Stimulated activated CD8-positive, alpha-beta memory T cell treated with anti-CD3 and anti-CD28 coated beads, Interleukin-15, amount 100 ng/mL, for 24 hours (primary cell): ENCODE measurements at regions not wholly inside any gene's neighbourhood (a gene's known extent, or its start where the extent isn't known, plus 50 kb on each side); places are given as distances from the start of the nearest gene placed in this dataset.

ENCODE experiments used
- DNase-seq: peaks from one replicate; pipeline ENCODE4 v3.0.0-alpha.2; 2020; ENCODE audit warnings: low read depth

DNA sequence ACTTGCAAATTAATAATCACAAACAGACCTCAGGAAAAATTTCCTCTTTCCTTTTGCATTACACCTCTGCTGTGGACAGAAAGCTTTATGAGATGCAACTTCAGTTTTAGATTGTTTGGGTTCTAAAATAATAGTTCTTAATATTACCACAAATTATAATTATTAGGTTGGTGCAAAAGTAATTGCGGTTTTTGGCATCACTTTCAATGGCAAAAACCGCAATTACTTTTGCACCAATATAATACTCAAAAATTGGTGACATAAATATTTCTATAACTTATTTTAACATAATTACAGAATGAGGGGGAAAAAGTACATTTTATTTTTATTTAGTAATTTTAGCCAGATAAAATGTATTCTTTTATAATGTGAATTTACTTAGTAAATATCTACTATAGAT, 804.4 kb upstream of the FAM98A start:
- DNase-seq = no peak

DNA sequence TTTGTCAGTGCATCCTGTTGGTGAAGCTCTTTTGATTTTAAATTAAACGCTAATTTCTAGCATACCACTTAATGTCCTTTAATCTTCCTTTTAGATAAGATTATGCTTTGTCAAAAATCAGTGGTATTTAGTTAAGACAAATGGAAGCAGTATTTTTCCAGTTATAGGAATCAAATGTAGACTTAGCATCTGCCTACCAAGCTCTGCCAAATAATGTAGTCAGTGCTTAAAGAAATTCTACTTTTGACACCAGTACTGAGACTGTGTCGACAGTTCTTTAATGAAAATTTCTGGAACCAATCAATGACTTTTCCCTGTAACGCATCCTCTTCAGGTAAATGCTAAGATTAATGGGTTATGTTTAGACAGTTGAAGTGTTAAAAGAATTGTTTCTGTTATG, 803.3 kb upstream of the FAM98A start:
- no peak for DNase-seq

DNA sequence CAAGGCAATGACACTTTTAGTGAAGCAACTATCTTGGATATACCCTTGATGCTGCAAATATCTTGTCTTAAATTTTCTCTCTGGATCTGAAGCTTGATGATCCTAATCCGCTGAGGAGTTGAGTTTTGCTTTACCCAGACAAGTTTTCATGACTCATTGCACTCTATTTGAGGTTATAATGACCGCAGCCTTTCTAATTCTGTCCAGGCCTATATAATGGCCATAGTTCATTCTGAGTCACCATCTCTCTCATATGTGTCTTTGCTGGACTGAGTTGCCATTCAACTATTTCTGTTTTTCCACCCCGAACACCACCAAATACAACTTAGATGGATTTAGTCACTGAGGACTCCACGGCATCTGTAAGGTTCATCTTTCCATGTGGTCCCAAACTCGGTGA, 802.1 kb upstream of the FAM98A start:
- no peak for DNase-seq

DNA sequence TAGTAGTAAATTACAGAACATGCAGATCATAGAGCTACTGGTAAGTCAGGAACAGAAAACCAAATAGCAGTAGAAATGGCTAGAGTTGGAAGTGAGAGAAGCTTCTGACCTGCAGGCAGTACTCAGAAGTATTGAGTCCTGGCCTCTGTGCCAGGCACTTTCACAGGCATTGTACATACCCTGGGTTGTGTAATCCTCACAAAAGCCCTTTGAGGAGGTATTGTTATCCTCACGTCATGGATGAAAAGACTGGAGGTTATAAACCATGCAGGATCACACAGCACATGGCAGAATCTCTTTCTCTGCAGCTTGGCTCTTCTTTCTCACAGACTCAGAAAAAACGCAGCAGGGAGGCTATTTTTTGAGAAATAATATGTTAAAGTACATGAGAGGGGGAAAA, 789.3 kb upstream of the FAM98A start:
- DNase-seq = no peak

DNA sequence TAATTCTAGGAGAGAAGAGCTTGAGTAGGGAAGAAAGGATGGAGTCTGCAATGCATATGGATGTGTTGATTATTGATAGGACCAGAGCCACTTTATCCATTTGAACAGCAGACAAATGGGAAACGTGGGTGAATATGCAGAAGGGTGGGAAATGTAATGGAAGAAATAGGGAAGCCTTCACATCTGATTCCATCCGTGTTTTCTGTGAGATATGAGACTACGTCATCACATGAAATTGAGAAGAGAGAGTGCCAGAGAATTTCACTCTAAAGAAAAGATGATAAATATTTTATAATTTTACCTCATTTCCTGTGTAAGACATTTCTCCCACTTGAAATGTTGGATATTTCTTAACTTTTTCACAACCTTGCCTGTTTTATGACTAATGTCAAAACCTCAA, 788.4 kb upstream of the FAM98A start:
- DNase-seq = no peak

DNA sequence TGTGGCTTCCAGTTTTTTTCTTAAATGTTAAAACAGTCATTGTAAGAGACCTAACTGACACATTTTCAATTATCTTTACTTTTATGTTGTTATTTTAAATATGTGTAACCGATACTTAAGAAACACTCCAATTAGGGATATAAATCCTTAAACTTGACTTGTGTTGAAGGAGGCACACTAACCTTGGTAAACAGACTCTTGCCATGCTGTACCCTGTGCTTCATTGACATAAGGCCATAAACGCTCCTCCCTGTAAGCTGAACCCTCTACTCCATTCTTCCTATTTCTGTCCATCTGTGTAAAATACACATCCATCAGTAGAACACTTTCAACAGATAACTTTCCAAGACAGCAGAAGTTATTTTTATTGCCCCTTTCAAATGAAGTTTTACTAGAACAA, 780.5 kb upstream of the FAM98A start:
- no peak for DNase-seq

DNA sequence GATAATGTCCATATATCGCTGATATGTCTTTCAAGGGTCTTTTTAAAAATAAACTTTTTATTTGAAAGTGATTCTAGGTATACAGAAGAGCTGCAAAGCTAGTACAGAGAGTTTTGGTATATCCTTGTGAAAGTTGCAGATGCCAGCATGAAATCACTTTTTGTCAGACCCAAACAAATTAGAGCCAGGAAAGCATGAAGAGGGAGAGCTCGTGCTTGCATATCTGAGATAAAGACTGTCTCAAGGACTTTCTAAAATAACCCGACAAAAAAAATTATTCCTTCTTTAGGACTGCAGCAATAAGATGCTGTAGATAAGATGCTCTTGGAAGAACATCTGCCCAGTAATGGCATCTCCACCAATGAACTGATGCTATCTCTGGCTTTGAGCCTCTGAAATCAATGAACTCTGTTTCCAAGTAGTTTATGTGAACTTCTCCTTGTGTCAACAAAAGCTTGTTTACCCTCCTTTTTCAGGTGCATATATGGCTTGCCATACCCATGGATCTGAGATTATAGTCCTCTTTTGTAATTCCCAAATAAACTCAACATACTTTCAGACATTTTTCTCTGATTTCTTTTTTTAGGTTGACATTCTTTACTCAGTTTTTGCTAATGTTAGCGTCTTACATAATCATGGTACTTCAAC, 774.6 kb upstream of the FAM98A start:
- no peak for DNase-seq

DNA sequence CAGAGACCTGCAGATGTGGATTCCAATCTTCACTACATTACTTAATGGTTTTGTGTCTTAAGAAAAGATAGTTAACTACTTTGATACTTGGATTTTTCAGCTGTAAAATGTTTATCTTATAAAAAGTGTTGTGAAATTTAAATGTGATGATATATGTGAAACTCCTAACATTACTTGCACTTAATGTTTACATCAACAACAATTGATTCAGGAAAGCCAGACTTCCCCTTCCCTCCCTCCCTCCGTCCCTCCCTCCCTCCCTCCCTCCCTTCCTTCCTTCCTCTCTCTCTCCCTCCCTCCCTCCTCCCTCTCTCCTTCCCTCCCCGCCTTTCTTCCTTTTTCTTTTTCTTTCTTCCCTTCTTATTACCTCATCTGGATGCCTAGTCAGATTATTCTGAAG, 773.9 kb upstream of the FAM98A start:
- no peak for DNase-seq

DNA sequence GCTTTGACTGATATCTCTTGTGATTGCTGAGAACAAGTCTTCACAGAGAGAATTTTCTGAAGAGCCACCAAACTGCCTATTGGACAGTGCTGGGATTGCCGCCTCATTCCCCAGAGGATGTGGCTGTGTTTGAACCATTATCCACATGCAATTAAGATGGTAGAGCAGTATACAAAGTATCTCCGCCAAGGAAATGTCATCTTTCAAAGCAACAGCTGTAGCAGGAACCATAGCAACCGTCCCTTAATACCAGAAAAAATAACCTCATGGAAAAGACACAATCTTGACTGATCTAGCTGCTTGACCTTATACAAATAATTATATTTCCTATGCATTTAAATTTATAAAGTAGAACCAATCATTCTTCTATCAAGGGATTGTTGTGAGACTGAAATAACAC, 772.6 kb upstream of the FAM98A start:
- no peak for DNase-seq

DNA sequence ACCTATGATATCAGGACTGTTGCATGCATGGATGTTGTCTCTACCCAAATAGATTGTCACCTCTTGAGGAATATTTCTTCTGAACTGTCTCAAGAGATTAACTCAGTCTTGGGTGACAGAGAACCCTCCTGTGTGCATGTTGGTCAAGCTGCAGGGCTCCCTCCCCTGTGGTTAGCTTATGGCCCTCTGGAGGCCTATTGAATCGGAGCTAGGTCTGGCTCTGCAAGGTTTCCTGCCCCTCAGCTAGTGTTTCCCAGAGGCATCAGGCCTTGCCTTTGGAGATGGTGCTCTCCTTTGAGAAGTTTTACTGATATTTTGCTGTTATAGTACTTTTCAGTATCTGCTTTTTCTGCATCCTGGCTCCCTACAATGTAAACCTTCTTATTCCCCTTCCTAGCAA, 769.2 kb upstream of the FAM98A start:
- DNase-seq = no peak

DNA sequence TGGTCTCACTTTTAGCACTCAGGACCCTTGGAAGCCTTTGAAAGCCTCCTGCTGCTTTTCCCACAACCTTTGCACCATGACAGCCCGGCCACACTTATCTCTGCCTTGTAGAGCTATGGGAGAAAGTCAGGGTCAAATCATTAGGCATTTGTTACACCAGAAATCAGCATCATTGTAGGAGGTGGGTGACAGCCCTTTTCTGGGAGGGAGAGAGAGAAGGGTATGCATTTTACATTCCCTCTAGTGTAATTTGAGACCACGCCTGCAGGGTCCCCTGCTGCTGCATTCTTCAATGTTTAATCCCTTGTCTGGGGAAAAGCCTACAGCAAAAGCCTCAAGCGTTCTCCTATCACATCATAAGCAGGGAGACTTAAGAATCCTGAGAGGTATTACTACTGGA, 766.8 kb upstream of the FAM98A start:
- no peak for DNase-seq

DNA sequence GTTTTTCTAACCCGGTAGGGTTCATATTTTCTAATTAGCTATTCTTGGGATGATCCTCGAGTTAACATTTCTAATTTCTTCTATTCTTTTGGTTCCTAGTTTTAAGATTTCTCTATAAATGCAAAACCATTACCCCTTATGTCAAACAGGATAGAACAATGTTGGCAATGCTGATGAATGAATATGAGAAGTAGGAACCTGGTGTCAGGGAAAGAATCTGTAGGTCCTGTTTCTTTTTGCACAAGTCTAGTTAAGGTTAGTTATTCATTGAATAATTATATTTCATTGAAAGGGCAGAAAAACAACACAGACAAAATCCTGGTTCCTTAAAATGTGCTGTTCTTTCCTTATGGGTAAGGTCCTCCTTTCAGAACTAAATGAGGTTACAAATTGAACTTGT, 766.4 kb upstream of the FAM98A start:
- no peak for DNase-seq

DNA sequence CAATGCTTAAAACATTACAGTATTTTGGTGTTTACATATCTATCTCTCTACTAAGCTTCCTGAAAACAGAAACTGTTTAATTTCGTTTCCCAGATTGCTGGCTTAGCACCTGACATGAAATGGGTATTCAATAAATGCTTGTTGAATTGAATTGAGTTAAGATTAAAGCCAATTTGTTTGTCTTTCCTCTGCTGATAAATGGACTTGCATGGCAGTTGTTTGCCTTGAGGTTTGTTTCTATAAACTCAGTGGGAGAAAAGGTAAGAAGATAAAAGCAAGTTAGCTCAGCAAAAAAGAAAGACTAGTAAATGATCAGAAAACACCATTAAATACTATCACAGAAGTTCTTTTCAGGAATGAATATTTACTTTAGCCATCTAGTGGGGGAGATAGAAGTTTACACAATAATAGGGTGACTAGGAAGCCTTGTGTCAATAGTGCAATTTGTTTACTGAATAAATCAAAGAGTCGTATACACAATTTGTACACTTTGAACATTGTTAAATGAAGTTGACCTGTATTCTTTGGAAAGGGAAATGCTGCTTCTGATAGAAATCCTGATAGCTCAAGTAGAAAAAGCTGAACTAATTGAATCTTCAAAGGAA, 754.5 kb upstream of the FAM98A start:
- DNase-seq = no peak

DNA sequence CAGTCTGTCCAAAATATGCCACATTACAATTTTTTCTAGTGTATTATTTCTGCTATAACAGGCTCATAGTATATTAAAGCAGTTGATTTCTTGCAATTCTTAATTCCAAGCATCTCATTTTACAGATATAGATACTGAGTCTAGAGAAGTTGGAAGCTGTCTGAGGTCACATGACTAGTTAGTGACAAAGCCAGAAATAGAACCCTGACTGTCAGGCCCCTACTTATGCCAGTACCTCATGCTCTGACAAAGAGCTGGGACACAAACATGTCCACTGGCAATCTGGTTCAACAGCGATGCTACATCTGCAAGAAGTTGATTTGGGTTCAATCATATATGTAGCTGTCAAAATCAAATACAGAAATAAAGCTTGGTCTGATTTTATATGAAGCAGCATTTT, 750.4 kb upstream of the FAM98A start:
- DNase-seq = no peak

DNA sequence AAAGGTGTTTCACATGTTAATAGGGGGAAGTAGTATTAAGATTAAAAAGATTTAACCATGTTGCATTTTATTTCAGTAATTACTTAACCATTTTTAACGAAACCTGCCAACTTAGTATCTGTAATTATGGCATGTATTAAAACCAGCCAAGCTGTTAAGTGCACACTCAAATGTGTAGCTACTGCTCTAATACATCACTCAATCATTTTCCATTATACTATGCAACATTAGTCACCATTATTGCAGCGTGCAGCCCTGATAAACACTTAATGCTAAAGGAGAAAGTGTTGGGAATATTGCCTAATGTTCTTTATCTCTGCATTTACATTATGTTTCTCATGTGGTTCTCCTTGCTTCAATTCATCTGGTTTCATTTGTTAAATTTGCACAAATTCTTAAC, 745.9 kb upstream of the FAM98A start:
- DNase-seq = no peak

DNA sequence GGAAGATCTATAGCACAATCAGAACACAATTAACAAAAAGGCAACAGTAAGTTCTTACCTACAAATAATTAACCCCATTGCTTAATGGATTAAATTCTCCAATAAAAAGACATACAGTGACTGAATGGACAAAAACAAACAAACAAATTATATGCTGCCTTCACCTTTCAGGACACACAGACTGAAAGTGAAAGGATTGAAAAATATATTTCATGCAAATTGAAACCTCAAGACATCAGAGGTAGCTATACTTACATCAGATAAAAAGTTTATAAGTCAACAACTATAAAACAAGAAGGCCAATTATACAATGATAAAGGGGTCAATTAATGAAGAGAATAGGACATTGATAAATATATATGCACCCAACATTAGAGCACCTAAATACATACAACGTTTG, 741.2 kb upstream of the FAM98A start:
- DNase-seq = no peak

DNA sequence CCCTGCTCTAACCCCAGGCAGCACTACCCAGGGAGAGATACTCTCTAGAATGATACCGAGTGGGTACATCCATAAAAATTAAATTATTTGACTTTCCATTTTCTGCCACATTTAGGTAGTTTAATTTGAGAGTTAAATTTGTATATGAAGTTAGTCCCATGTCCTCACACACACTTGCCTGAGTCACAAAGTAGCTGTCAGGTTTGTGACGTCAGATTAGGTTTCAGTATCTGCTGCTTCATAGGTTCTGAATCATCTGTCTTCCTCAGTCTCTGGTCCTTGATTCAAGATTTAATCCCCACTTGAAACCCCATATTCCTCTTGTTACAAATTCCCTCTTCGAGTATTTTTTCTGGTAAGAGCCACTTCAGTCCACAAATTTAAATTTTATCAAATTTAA, 738.6 kb upstream of the FAM98A start:
- DNase-seq = no peak

DNA sequence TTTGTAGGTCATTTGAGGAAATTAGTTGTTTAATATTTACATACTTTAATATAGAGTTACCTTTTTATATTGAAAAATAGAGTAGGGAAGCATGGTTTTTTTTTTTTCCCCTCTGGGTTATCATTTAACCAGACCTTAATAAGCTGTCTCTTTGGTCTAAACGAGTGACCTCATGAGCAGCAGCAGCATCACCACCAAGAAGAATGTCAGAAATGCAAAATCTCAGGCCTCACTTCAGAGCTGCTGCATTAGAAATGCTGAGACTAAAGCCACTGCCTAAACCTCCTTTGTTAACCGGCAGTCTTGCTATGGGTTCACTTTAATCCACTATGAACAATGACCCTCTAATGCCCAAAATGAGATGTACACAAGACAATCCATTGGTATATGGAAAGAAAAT, 733.7 kb upstream of the FAM98A start:
- DNase-seq = no peak

DNA sequence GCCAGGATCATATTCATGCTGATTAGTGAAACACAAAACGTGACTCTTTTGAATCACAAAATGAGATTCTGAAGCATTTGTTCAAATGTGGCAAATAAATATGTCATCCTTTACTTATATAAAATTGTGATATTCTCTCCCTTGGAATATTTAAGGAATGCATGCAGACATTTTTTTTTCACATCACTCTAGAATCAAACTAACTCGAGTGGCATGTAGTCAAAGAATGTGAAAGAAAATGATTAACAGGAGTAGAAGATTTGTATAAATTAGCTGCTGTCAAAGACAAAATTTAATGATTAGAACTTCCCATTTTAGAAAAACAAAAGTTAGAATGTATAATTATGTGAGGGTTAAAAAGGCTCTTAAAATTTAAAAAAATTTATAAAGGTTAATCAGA, 721.0 kb upstream of the FAM98A start:
- no peak for DNase-seq

DNA sequence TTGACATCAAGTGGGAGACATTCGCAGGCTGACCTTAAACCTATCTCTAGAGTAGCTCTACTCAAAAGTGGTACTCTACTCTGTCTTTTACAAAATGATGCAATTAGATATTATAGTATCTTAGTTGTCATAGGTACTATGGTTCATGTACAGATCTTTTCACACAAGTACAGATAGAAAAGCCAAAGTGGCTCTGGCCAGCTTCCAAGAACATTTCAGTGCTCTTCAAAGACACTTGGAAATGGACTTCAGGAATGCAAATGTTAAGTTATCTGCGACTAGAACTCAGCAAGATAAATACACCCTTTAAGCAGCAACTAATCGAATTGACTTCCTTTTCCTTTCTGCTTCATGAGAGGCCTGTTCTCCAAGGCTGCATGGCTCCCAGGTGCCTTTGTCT, 718.7 kb upstream of the FAM98A start:
- DNase-seq = no peak

DNA sequence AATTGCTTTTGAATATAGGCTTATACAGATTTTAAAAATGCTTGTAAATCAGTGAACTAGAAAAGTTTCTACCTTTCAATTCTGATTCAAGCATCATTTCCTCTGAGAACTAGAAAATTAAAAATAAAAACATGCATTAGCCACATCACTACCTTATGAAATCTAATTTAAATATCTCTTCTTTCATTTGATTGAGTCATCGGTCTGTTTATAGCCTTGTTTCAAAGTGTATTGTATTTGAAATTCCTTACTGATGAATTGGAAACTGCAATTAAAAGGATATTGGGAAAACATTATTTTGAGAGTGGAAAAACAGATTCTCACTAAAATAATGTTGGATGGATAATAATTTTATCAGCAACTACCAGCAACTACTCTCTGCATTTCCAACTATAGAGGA, 717.7 kb upstream of the FAM98A start:
- no peak for DNase-seq

DNA sequence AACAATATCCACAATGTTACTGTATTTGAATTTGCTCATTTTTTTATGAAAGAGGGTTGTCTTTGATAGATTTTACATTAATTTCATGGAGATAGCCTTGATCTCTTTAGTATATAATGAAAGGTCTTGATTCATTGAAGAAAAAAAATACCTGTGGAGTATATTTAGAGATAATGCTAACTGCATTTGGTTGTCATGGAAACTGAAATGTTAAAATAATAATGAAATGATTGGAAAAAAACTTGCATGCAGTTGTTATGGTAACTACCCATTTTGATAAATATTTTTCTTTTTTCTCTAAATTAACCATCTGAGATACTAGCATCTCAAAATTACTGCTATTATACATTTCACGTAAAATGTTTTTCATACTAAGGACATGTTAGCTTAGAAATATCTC, 712.7 kb upstream of the FAM98A start:
- no peak for DNase-seq

DNA sequence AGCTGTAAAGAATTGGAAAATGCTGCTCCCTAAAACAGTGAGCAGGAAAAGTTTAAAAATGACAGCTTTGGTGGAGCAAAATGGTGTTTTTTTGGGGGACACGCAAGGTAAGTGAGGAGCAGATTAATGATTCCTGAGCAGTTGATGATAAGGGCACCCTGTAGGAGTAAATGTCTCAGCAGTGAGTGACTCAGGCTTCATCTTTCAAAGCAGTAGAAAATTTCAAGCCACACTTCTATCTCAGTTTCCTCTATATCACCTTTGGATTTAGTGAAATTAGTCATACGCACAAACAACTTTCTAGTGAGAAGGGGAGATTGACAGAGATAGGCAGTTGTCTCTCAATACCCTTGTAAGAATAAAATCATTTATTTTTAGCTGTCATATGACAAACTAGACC, 709.0 kb upstream of the FAM98A start:
- DNase-seq = no peak

DNA sequence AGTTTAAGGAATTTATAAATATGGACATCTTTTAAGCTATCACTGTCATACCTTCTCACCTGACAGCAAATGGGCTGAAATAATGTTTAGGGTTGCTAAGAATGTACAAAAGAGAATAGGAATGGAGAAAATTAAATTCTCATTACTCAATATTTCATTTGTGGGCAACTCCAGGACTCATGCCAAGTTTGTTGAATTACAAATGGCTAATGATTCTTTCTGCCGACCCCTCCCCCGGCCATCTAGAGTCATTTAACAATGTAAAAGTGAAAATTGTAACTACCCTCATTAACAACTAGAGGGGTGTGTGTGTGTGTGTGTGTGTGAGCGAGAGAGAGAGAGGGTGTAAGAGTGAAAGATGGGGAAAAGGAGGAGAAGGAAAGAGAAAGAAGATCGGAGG, 708.5 kb upstream of the FAM98A start:
- DNase-seq = no peak

DNA sequence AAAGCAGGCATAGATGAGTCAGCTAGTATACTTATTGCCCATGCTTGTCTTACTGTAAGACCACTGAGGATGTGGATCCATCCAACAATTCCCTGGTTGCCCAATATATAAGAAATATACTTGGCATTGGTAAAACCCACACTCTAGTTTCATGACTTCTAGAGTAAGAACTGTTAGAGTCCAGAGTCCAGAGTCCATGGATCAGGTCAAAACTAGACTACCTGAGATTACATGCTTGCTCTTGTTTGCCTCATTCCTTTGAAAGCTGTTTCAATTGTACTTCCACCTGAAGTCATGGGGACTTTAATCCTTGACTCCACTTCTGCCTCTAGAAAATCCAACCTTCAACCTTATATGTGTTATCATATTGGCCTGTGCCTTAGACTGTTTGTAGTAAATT, 707.6 kb upstream of the FAM98A start:
- DNase-seq = no peak
